ENCODE measurements at regions not wholly inside any gene's neighbourhood (a gene's known extent, or its start where the extent isn't known, plus 50 kb on each side); places are given as distances from the start of the nearest gene placed in this dataset.

GRCh38 chr5:136598802-136599404, 233.6 kb upstream of the TRPC7 start:
- H3K4me3 ChIP-seq (ENCODE audit: low read depth, low read length), result no peak overlapping the region
- TF ChIP-seq MAX (IDR thresholded peaks at IDR 0.05; ENCODE audit: low read depth, low read length), result no peak
- no peak for TF ChIP-seq MYC (IDR thresholded peaks at IDR 0.05; ENCODE audit: low read depth, low read length)
- no peak for TF ChIP-seq POLR2A (IDR thresholded peaks at IDR 0.05; ENCODE audit: extremely low read depth, insufficient read length)
- TF ChIP-seq CTCF (IDR thresholded peaks at IDR 0.05; ENCODE audit: low read depth, low read length), result no peak
- no peak for DNase-seq (ENCODE audit: low read depth)

- DNase-seq (ENCODE audit: low read depth), result no peak
- TF ChIP-seq POLR2A (IDR thresholded peaks at IDR 0.05; ENCODE audit: extremely low read depth, insufficient read length) (no peak), MYC (IDR thresholded peaks at IDR 0.05; ENCODE audit: low read depth, low read length) (no peak), MAX (IDR thresholded peaks at IDR 0.05; ENCODE audit: low read depth, low read length) (no peak), CTCF (IDR thresholded peaks at IDR 0.05; ENCODE audit: low read depth, low read length) (no peak)
- H3K4me3 ChIP-seq (ENCODE audit: low read depth, low read length), result no peak overlapping the region
These were observed 229.1 kb upstream of the TRPC7 start for GRCh38 chr5:136594416-136594815.

GRCh38 chr5:136590581-136590980, 225.2 kb upstream of the TRPC7 start:
- no peak overlapping the region for H3K4me3 ChIP-seq (ENCODE audit: low read depth, low read length)
- no peak for DNase-seq (ENCODE audit: low read depth)
- TF ChIP-seq CTCF (IDR thresholded peaks at IDR 0.05; ENCODE audit: low read depth, low read length) (no peak), MYC (IDR thresholded peaks at IDR 0.05; ENCODE audit: low read depth, low read length) (no peak), POLR2A (IDR thresholded peaks at IDR 0.05; ENCODE audit: extremely low read depth, insufficient read length) (no peak), MAX (IDR thresholded peaks at IDR 0.05; ENCODE audit: low read depth, low read length) (no peak)

GRCh38 chr5:136586196-136586595, 220.9 kb upstream of the TRPC7 start:
- no peak for TF ChIP-seq MAX (IDR thresholded peaks at IDR 0.05; ENCODE audit: low read depth, low read length)
- TF ChIP-seq CTCF (IDR thresholded peaks at IDR 0.05; ENCODE audit: low read depth, low read length), result no peak
- no peak for TF ChIP-seq MYC (IDR thresholded peaks at IDR 0.05; ENCODE audit: low read depth, low read length)
- no peak for TF ChIP-seq POLR2A (IDR thresholded peaks at IDR 0.05; ENCODE audit: extremely low read depth, insufficient read length)
- no peak overlapping the region for H3K4me3 ChIP-seq (ENCODE audit: low read depth, low read length)
- no peak for DNase-seq (ENCODE audit: low read depth)

GRCh38 chr5:136584474-136584873, 219.1 kb upstream of the TRPC7 start:
- no peak for DNase-seq (ENCODE audit: low read depth)
- no peak overlapping the region for H3K4me3 ChIP-seq (ENCODE audit: low read depth, low read length)
- TF ChIP-seq MYC (IDR thresholded peaks at IDR 0.05; ENCODE audit: low read depth, low read length) (no peak), POLR2A (IDR thresholded peaks at IDR 0.05; ENCODE audit: extremely low read depth, insufficient read length) (no peak), MAX (IDR thresholded peaks at IDR 0.05; ENCODE audit: low read depth, low read length) (no peak), CTCF (IDR thresholded peaks at IDR 0.05; ENCODE audit: low read depth, low read length) (no peak)

Data from NB4 (cell line).